ENCODE measurements at regions not wholly inside any gene's neighbourhood (a gene's known extent, or its start where the extent isn't known, plus 50 kb on each side); places are given as distances from the start of the nearest gene placed in this dataset.
"Not testable (repeated sequence)": the region's sequence is repeated elsewhere in the genome, so short reads cannot be mapped to it uniquely, and the experiment has no call there.

DNA sequence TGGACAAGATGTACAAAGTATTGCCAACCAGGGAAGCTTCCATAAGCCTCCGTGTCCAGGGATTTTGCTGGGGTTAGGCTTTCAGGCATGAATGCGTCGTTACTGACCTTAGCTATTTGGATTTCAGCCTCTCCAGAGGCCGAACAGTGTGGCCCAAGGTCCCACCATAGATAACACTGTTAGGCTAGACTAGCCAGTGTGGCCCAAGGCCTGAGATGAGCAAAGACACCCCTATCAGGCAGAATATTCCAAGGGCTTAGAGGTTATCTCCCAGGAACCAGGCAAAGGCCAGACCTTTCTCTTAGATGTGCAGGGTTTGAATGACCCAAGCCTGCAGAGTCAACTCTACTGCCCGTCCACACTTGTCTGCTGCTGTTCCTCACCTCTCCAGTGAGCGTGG lies 131.7 kb upstream of the NDUFV2 start:
- no peak for DNase-seq

DNA sequence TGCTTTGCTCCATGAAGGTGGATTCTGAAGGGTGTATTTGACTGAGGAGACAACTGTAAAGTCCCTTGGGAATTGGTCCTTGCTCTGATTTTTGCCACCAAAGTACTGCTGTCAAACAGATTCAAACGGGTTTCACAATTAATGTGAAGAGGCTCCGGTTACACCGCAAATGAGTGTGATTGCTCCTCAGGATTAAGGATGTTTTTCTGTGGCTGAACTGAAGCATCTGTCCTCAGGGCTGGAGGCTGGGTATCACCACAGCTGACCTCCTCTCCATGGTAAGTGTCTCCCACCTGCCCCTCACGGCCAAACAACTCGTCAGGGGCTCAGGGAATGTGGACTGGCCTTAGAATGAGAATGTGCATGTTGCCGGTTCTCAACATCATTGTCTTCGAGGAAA lies 130.4 kb upstream of the NDUFV2 start:
- DNase-seq: no peak

DNA sequence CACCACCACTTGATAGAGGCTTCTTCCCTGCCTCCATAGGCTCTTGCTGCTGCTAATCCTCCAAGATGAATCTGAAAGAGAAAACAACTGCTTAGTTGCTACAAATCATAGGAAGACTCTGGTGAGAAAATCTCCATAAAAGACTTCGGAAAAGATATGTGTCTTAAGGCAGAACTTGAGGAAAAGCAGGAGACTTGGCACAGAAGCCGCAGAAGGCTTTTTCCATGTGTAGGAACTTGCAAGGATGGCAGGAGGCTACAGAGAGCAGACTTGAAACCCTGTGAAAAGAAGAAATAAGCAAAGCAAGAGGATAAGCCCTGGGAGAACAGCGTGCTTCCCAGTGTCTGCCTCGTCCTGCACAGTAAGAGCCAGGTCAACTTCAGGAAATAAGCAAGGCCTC lies 128.2 kb upstream of the NDUFV2 start:
- DNase-seq: no peak

DNA sequence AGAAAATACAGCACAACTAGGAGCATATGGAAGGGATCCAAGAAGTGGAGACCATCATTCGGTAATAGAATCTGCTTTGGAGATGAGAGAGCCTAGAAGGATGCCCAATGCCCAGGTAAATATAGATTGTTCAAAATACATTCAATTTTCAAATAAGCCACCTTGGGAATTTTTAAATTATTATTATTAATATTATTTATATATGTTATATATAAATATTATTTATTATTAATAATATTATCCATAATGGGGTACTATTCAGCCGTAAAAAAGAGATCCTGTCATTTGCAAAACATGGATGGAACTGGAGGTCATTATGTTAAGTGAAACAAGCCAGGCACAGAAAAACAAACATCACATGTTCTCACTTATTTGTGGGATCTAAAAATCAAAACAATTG lies 127.8 kb upstream of the NDUFV2 start:
- DNase-seq: no peak

DNA sequence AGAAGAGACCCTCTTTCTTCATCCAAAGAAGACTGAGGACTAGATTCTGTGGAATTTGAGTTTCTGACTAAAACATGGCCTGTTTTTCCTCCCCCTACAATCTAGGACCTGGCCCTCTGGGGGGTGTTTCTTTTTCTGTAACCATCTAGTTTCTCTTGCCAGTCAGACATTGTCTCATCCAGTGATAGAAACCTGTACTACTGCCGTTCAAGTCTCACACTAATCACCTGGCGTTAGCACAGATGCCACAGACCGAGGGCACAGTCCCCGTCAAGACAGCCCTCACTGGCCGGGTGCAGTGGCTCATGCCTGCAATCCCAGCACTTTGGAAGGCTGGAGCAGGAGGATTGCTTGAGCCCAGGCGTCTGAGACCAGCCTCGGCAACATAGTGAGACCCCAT lies 126.9 kb upstream of the NDUFV2 start:
- no peak for DNase-seq

DNA sequence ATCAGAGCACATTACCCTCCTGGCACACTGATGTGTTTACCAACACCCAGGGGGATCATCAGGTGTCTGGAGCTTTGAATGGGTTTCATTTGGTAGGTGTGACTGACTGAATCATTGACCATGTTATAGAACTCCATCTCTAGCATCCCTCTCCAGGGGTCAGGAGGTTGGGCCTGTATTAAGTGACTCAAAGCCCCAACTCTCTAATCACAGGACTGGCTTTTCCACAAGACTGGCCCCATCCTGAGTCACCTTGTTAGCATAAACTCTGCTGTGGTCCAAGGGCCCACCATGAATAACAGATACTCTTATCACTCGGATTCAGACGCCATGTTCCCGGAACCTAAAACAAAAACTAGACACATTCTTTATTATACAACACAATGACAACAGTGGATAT lies 125.9 kb upstream of the NDUFV2 start:
- no peak for DNase-seq

DNA sequence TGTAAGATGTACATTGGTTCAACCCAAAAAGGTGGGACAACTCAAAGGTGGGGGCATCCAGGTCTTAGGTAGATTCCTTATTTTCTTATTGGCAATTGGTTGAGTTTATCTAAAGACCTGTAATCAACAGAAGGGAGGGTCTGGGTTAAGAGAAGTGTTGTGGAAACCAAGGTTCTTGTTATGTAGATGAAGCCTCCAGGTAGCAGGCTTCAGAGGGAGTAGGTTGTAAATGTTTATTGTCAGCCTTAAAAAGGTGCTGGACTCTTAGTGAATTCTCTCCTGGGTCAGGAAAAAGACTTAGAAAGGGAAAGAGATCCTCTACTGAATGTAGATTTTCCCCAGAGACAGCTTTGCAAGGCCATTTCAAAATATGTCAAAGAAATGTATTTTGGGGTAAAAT lies 125.3 kb upstream of the NDUFV2 start:
- DNase-seq: no peak

DNA sequence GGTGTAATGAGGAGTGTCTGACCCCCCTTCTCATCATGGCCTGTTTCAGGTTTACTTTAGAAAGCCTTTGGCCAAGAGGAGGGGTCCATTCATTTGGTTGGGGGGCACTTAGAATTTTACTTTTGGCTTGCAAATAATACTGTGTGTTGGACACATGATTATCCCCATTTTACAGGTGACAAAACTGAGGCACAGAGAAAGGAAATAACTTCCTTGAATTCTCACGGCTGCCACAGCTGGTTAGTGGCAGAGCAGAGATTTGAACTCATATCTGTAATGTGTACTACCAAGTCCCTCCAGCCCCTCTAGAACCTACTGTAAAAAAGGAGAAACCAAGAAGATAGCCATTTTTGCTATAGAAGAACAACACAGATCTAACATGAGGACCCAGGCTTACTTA lies 124.8 kb upstream of the NDUFV2 start:
- DNase-seq: no peak

DNA sequence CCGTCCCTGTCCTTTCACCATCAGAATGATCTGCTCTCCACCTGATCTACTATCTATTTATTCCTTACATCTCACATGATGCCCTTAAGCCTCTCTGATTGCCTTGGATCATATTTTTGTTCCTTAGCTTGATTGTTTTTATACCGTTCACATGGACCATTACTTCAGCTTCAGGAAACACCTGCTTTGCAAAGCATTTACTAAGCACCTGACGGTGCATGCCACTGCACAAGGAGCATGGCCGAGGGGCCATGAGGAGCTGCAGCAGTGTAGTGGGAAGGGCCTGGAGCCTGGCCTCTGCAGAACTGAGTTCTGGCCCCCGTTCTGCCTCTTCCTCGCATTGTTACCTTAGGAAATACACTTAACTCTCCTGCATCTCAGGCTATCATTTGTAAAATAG lies 124.1 kb upstream of the NDUFV2 start:
- DNase-seq: no peak

DNA sequence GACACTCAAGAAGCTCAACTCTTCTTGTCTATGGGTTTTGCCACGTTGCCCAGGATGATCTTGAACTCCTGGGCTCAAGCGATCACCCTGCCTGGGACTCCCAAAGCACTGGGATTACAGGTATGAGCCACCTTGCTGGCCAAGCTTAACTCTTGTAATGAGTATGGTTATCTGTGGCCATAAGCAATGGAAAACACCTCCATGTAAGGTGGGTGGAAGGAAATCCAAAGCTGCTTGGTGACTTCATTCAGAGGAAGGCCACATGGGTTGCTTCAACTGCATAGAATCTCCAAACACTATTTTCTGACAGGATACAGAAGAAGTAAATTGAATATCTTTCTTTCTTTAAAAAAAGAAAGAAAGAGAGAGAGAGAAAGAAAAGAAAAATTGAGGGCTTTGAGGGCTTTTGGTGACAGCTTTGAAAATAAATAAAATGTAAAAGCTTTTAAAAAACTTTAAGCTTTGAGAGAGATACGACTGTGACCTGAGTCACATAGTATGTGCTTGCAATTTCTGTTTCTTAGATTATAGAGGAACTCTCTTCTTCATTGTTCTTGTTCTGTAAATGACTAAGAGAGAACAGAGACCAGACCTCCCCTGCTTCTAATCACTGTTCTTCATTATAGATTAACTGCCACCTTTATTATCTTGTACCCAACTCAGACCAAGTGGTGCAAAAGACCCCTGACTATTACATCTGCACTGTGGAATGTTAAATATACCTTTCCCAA lies 123.1 kb upstream of the NDUFV2 start:
- no peak for DNase-seq

DNA sequence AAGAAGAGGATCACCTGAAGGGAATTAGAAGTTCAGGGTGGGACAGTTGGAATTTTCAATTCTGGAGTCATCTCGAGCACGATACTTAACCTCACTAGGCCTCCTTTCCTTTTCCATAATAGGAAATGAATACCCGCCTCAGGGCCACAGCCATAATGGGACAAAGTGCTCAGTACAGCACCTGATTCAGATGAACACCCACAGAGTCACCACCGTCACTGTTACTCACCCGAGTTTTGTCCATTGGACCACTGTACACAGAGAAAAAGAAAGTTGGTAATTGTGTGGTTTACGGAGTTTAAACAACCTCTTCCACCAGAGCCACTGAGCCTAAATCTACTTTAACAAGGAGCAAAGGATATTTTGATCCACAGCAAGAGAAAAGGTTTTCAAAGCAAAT lies 122.0 kb upstream of the NDUFV2 start:
- no peak for DNase-seq

DNA sequence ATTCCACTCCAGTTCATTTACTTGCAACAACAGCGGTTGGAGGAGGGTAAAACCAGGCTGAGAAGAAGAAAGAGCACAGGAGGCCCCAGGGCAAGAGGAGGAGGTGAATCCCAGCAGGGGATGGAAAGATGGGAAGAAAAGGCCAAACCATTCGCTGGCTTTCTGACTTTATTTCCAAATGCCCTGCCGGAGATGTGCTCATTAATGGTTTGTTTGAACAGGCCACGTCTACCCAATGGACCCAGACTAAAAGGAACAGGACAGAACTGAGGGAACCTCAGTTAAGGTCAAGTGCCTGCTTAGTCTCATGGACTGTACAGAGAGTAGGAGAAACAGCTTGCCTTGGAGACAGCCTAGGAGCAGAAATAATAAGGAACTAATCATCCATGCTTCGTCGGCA lies 121.6 kb upstream of the NDUFV2 start:
- DNase-seq: peak; percentile 31

DNA sequence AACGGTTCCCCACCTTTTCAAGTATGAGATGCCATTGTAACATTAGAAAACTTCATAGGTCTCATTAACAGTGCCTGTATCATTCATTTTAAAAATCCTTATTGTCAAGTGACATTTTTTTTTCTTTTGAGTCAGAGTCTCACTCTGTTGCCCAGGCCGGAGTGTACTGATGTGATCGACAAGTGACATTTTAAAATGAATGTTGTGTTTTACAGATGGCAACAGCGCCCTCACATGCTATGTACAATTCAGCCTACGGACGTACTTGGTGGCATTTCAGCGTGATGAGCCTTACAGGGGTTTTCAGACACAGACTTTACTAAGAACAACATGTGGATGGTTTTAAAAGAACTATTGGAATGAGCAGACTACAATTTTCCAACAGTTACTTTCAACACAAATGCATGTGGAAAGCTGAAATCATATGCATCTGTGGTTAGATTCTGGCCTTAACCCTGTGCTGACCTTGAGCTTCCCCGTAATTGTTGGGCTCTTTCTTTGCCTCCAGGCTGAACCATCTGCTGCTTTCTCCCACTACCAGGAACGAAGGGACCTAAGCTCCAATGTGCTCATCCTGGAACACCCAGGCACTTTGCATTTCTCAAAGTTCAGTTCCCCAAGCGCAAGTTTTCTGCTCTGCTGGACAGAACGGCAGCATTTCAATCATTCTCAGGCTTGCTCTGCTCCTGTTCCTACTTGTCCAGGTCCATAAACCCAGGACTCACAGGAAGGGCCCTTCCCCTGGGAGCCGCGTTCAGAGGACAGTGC lies 119.9 kb upstream of the NDUFV2 start:
- DNase-seq: peak; percentile 81

DNA sequence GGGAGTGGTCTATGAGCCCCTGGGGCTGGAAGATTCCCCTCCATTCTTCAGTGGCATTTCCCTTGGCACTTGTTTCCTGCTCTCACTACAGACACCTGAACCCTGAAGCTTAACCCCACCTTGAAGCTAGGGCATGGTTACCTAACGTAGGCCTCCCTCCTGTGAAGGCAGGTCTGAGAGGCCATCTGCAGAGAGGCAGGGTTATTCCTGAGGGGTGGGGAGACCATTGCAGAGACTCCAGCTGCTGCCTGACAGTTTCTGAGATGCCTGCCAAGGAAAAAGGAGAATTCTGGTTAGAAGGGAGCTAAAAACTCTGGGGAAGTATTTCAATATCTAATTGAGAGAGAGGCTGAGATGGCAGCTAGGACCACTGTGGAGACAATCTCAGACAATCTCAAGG lies 119.3 kb upstream of the NDUFV2 start:
- DNase-seq: peak; percentile 52

DNA sequence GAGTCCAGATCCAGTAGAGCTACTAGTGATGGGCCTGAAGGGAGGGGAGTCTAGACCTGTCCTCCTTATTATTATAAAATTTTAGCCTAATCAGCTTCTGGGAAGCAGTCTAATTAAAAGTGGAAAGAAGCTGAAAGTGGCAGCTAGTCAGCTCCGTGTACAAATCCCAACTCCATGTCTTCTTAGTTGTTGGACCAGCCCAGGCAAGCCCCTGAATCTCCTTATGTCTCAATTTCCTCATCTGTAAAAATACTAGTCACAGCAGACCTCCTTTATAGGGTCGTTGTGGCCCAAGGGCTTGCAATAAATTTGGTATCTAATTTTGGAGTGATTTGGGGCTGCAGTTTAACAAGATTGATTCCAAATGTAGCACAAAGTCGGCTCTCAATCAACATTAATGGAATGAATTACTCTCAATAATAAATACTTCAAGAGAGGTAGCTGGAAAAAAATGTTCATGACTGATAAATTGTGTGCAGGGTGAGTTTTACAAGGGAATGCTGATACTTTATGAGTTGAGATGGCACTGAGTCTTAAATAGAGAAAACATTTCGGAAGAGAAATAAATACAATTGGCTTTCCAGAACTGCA lies 118.3 kb upstream of the NDUFV2 start:
- no peak for DNase-seq

DNA sequence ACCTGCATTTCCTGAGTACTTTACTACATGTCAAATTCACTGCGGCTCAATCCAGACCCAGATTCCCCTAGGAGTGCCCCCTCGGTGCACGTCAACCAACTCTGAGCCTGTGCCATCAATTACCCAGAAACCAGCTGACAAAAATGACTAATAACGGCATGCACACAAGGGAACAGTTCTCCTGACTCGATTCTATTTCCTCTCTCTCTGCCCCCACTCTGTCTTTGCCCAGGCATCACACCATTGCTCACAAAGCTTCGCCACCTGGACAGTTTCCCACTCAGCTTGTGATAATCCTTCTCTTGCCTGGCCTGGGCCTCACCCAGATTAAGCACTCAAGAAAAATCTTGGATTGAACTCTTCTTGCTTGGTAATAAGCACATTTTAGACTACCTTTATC lies 115.3 kb upstream of the NDUFV2 start:
- peak; percentile 35 for DNase-seq

DNA sequence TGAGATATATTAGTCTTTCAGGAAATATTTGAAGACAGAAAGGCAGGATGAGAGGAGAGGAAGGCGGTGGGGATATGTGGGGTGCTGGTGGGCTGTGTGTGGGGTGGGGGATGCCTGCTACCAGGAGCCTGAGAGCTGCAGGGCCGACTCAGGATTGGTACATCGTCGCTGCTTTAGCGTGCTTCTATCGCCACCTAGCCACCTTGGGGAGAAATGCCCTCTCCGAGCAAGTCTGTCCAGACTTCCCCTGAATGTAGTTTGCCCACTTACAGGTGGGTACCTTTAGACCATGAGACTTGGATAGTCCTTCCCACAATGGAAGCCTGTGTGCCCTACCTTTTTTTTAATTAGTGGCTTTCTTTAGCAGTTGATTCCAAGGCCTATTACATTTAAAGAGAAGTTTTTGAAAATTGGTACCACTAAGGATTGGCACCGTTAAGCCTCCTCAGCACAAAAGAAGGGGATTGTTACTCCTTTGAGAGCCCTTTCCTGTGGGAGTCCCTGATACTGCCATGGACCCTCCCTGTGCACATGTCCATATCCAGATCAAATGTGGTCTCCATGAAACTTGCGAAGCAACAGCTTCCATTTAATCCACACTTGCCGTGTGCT lies 114.1 kb upstream of the NDUFV2 start:
- peak; percentile 45 for DNase-seq

DNA sequence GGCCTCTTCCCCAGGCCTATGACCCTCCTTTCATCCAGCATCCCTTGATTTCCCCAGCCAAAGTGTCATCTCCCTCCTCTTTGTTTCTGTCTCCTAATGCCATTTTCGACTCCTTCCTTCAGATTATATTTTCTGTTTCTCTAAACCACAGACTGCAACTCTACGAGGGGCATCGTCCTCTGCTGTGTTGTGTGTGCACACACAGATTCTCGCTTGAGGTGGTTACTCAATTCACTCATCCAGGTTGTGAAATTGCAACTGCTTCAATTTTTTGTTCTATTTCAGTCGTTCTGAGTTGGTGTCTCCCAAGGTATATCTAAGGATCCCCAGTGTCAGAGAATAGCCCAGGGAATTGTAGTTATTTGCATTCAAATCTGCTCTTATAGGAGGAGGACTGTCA lies 113.5 kb upstream of the NDUFV2 start:
- no peak for DNase-seq

DNA sequence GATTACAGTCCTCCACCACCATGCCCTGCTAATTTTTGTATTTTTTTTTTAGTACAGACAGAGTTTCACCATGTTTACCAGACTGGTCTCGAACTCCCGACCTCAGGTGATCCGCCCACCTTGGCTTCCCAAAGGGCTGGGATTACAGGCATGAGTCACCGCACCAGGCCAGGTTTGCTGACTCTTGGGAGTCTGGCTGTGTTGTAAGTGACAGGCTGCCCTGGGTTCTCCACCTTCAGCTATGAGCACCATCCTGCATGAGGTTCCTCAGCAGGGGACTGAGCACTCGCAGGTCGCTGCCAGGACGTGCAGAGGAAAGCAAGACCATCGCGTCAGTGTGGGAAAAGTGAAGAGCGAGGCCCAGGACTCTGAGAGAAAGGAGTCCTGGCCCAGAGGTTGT lies 112.6 kb upstream of the NDUFV2 start:
- no peak for DNase-seq

DNA sequence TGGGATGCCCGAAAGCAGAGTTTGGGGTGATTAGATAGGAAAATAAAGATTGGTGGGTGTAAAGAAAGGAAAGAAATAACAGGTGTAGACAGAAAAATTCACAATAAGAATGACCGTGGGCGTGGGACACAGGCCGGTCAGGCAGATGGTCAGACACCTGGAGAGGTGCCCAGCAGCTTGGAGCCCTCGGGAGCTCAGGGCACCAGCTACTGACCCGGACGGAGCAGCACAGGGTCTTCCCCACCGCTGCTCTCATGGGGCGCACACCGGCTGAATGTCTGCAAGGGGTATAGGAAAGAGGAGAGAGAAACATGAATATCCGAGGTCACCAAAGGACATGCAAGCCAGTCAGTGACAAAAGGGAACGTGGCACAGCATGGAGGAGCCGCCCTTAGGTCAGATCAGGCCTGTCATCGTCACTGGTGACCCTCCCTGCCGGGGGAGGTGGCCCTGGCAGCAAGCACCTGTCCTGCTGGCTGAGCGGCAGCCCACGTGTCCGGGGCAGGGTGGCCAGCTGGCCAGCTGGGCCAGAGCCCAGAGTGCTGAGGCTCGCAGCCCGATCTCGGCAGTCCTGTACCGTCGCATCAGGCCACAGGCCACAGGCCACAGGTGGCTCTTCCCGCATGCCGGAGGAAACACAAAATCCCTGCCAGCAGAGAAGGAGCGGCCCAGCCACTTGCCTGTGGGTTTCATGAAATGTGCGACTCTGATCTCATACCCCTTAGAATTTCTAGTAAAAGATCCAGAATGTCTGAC lies 112.0 kb upstream of the NDUFV2 start:
- no peak for DNase-seq

DNA sequence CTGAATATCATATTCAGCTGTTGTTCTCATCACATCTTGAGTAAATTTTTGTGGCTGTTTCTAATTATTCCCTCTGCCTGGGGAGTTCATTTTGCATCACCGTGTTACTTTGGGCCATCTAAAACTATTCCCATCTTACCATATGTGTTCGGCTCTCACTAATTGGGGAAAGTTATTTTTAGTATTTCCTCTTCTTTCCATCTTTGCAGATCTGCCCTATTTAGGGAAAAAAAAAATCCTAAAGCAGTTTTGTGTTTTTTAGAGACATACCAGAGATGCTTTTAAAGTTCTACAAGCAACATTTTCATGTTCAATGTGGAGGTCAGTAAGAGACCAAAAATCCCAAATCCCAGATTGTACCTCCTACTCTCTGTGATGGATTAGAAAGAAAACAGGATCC lies 111.3 kb upstream of the NDUFV2 start:
- no peak for DNase-seq

DNA sequence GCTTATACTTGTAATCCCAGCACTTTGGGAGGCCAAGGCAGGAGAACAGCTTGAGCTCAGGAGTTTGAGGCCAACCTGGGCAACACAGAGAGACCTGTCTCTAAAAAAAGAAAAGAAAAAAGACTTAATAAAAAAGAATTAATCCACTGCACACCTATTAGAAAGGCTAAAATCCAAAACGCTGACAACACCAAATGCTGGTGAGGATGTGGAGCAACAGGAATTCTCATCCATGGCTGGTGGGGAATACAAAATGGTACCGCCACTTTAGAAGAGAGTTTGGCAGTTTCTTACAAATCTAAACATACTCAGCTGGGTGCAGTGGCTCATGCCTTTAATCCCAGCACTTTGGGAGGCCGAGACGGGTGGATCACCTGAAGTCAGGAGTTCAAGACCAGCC lies 110.0 kb upstream of the NDUFV2 start:
- not testable (repeated sequence) for DNase-seq

DNA sequence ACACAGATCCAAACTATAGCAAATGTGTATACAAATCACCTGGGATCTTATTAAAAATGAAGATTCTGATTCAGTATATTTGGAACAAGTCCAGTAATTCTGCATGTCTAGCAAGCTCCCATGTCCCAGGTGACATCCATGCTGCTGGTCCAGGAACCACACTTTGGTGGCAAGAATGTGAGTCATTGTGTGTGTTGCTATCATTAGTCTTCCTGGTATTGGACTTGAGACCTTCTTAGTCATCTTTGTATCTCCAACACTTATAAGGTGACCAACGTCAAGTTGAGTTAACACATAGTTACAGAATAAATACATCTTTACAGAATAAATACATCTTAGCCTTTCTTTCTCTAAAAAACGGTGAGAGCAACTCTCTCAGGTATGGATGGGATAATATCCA lies 107.9 kb upstream of the NDUFV2 start:
- no peak for DNase-seq

All from NCI-H446 treated with DMSO at 0.1 percent for 48 hours (cell line).